ENCODE measurements at regions not wholly inside any gene's neighbourhood (a gene's known extent, or its start where the extent isn't known, plus 50 kb on each side); places are given as distances from the start of the nearest gene placed in this dataset.

DNA sequence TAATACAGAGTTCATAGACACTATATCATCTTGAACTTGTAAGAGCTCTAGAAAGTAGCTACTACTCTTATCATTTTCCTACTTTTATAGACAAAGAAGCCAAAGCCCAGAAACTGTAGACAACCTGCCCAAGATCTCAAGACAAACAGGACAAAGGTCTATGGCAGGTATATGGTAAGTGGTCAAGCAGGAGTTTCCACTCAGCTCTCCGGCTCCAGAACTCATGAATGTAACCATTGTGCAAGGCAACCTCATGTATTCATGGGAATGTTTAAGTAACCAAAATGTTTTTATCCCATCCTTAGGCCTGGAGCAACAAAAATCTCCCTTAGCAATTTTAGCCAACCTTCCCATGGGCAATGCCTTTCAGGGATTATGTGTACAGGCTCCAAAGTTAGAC, 163.4 kb upstream of the PUM3 start:
- no peak for FAIRE-seq
- H3K4me2 ChIP-seq (ENCODE audit: insufficient read depth in 1 of 2, low read depth in 2 of 2, low read length in 2 of 2), result no peak overlapping the region
- TF ChIP-seq TEAD4 (IDR thresholded peaks at IDR 0.05; ENCODE audit: low read depth, low read length), result no peak
- H3K9ac ChIP-seq (replicated peaks in 1 of 4; ENCODE audit: extremely low read depth in 1 of 4, low read depth in 3 of 4, low read length in 3 of 4), result no peak overlapping the region
- CTCF ChIA-PET (ENCODE audit: partially characterized antibody), result interaction anchor here (0.7 to 1.5 kb wide), 10 partner anchors 11 to 228 kb away, joined by 3 to 6 read pairs (median 3); no protein-coding TSS in a partner anchor
- no peaks in the 10 kb centered on the region for H3K79me2 ChIP-seq (ENCODE audit: control insufficient read depth in 1 of 2, insufficient read depth in 2 of 2, low read length in 2 of 2)
- no peak overlapping the region for H2BK5ac ChIP-seq (ENCODE audit: low read depth, low read length)
- no peak for DNase-seq (ENCODE audit: low read depth in 1 of 2, low spot score in 2 of 2)
- H2BK20ac ChIP-seq (ENCODE audit: low read length), result no peak overlapping the region
- no peak overlapping the region for H3K14ac ChIP-seq (ENCODE audit: insufficient read length)
- no peak overlapping the region for H2BK12ac ChIP-seq (ENCODE audit: low read depth, low read length)
- no peaks in the 10 kb centered on the region for H3K9me3 ChIP-seq (ENCODE audit: insufficient read depth in 2 of 2, low read depth in 1 of 2, low read length in 1 of 2)
- H3K23ac ChIP-seq (ENCODE audit: insufficient read length), result no peak overlapping the region
- no peak overlapping the region for H3K4ac ChIP-seq (replicated peaks; ENCODE audit: insufficient read length, low read depth, low read length)
- H3K18ac ChIP-seq (ENCODE audit: extremely low read depth, low read length), result no peak overlapping the region
- POLR2A ChIA-PET (ENCODE audit: partially characterized antibody), result no interaction called here
- no peak overlapping the region for H4K8ac ChIP-seq (ENCODE audit: extremely low read depth, insufficient read depth, low read length)
- no peak overlapping the region for H2BK120ac ChIP-seq (replicated peaks; ENCODE audit: low read depth, low read length)
- H2BK15ac ChIP-seq (ENCODE audit: low read length), result no peak overlapping the region
- no peak overlapping the region for H3K27ac ChIP-seq (ENCODE audit: low read depth, low read length)
- no peak overlapping the region for H4K91ac ChIP-seq (replicated peaks; ENCODE audit: insufficient read length, low read length)
- WGBS, 2 experiments (ENCODE audit: extremely low coverage in 1 of 2, insufficient coverage in 1 of 2, insufficient read length in 1 of 2, insufficient replicate concordance in 2 of 2, low coverage in 1 of 2, low lambda C conversion rate in 2 of 2, missing lambda C conversion rate in 1 of 2), result 79% methylated on average over 1 of the region's 1 CpG; no CpG with 5 or more reads in 1 of the 2 experiments
- no peaks in the 10 kb centered on the region for H4K20me1 ChIP-seq (replicated peaks in 1 of 2; ENCODE audit: control insufficient read depth in 1 of 2, insufficient read depth in 2 of 2, low read length in 2 of 2)
- no peak overlapping the region for H2AFZ ChIP-seq (ENCODE audit: low read length)
- H4K5ac ChIP-seq (ENCODE audit: insufficient read length, low read depth, low read length), result no peak overlapping the region
- H3K56ac ChIP-seq (replicated peaks; ENCODE audit: insufficient read length, low read depth, low read length), result no peak overlapping the region
- H3K36me3 ChIP-seq (ENCODE audit: control insufficient read depth in 2 of 4, insufficient read depth in 4 of 4, low read length in 3 of 4), result no peaks in the 10 kb centered on the region
- peaks cover 0 to 2% (median 1%) of the 10 kb centered on the region in 4 experiments; a peak in 2 of 7 replicates for H3K4me1 ChIP-seq (replicated peaks in 1 of 4; ENCODE audit: control insufficient read depth in 3 of 4, insufficient read depth in 4 of 4, low read length in 3 of 4)
- H2AK5ac ChIP-seq (ENCODE audit: low read depth, low read length), result no peak overlapping the region
- no peaks in the 10 kb centered on the region for H3K23me2 ChIP-seq (ENCODE audit: low read depth, low read length)
- no peak overlapping the region for H3K4me3 ChIP-seq (ENCODE audit: extremely low read depth in 1 of 4, insufficient read depth in 2 of 4, low read depth in 3 of 4, low read length in 4 of 4)
- H3K79me1 ChIP-seq (ENCODE audit: low read depth, low read length), result no peaks in the 10 kb centered on the region
- no peaks in the 10 kb centered on the region for H3K27me3 ChIP-seq (replicated peaks in 1 of 4; ENCODE audit: control insufficient read depth in 3 of 4, extremely low read depth in 1 of 4, insufficient read depth in 3 of 4, low read length in 3 of 4)
